ENCODE measurements at regions not wholly inside any gene's neighbourhood (a gene's known extent, or its start where the extent isn't known, plus 50 kb on each side); places are given as distances from the start of the nearest gene placed in this dataset.

GRCh38 chr10:128209862-128210214 lies 83.6 kb upstream of the MKI67 start:
- Histone ChIP-seq H3K9me3 (ENCODE audit: control insufficient read depth, low read length) (no peaks in the 10 kb centered on the region), H3K27me3 (ENCODE audit: control insufficient read depth, insufficient read depth) (no peaks in the 10 kb centered on the region), H3K27ac (ENCODE audit: low read length) (no peak overlapping the region), H3K4me1 (ENCODE audit: control insufficient read depth, insufficient read depth, low read length) (no peaks in the 10 kb centered on the region), H3K4me3 (ENCODE audit: low read length) (no peak overlapping the region)
- intact Hi-C loops (cut with DNase I): no loop called here
- ATAC-seq: peak in 1 of 2 donors; percentile 8
- WGBS: 68% methylated on average over 13 of the region's 13 CpGs
- DNase-seq: peak in 2 of 3 donors; percentile 37 to 49

- Histone ChIP-seq H3K27me3 (ENCODE audit: control insufficient read depth, insufficient read depth) (no peaks in the 10 kb centered on the region), H3K27ac (ENCODE audit: low read length) (no peak overlapping the region), H3K9me3 (ENCODE audit: control insufficient read depth, low read length) (no peaks in the 10 kb centered on the region), H3K4me3 (ENCODE audit: low read length) (peak overlapping the region; percentile 82), H3K4me1 (ENCODE audit: control insufficient read depth, insufficient read depth, low read length) (no peaks in the 10 kb centered on the region)
- intact Hi-C loops (cut with DNase I): no loop called here
- WGBS: 2% methylated on average over 91 of the region's 91 CpGs
- DNase-seq (peak; percentile 70 to 90 (median 87)), ATAC-seq (peak; percentile 86 to 87)
Observed at GRCh38 chr10:128210215-128211063, 84.2 kb upstream of the MKI67 start.

GRCh38 chr10:128211064-128211504 lies 84.9 kb upstream of the MKI67 start:
- H3K4me3 ChIP-seq (ENCODE audit: low read length): peak overlapping the region; percentile 82
- no peaks in the 10 kb centered on the region for H3K27me3 ChIP-seq (ENCODE audit: control insufficient read depth, insufficient read depth)
- 38% methylated on average over 25 of the region's 25 CpGs for WGBS
- peak; percentile 13 to 52 (median 47) for DNase-seq
- no peaks in the 10 kb centered on the region for H3K4me1 ChIP-seq (ENCODE audit: control insufficient read depth, insufficient read depth, low read length)
- H3K27ac ChIP-seq (ENCODE audit: low read length): no peak overlapping the region
- peak in 1 of 2 donors; percentile 8 for ATAC-seq
- H3K9me3 ChIP-seq (ENCODE audit: control insufficient read depth, low read length): no peaks in the 10 kb centered on the region
- intact Hi-C loops (cut with DNase I): no loop called here

GRCh38 chr10:128211953-128212727 lies 85.9 kb upstream of the MKI67 start:
- no peaks in the 10 kb centered on the region for H3K4me1 ChIP-seq (ENCODE audit: control insufficient read depth, insufficient read depth, low read length)
- H3K4me3 ChIP-seq (ENCODE audit: low read length): no peak overlapping the region
- H3K9me3 ChIP-seq (ENCODE audit: control insufficient read depth, low read length): no peaks in the 10 kb centered on the region
- DNase-seq (peak; percentile 80 to 94 (median 92)), ATAC-seq (peak; percentile 87 to 88)
- intact Hi-C loops (cut with DNase I): no loop called here
- H3K27me3 ChIP-seq (ENCODE audit: control insufficient read depth, insufficient read depth): no peaks in the 10 kb centered on the region
- 22% methylated on average over 32 of the region's 32 CpGs for WGBS
- no peak overlapping the region for H3K27ac ChIP-seq (ENCODE audit: low read length)

GRCh38 chr10:128213156-128213555 lies 86.9 kb upstream of the MKI67 start:
- intact Hi-C loops (cut with DNase I): no loop called here
- whole genome bisulfite sequencing: 79% methylated on average over 7 of the region's 7 CpGs
- Histone ChIP-seq H3K4me1 (ENCODE audit: control insufficient read depth, insufficient read depth, low read length) (no peaks in the 10 kb centered on the region), H3K4me3 (ENCODE audit: low read length) (no peak overlapping the region), H3K27me3 (ENCODE audit: control insufficient read depth, insufficient read depth) (no peaks in the 10 kb centered on the region), H3K9me3 (ENCODE audit: control insufficient read depth, low read length) (no peaks in the 10 kb centered on the region), H3K27ac (ENCODE audit: low read length) (no peak overlapping the region)
- ATAC-seq (no peak), DNase-seq (no peak)

- intact Hi-C loops (cut with DNase I): no loop called here
- 76% methylated on average over 8 of the region's 8 CpGs for WGBS
Observed at GRCh38 chr10:128215733-128216132, 89.5 kb upstream of the MKI67 start.

GRCh38 chr10:128217136-128217535 lies 90.9 kb upstream of the MKI67 start:
- intact Hi-C loops (cut with DNase I): no loop called here
- ATAC-seq: no peak
- H3K27ac ChIP-seq (ENCODE audit: low read length): no peak overlapping the region

More at GRCh38 chr10:128215733-128216132, 89.5 kb upstream of the MKI67 start:
- Histone ChIP-seq H3K4me1 (ENCODE audit: control insufficient read depth, insufficient read depth, low read length) (no peaks in the 10 kb centered on the region), H3K27ac (ENCODE audit: low read length) (no peak overlapping the region), H3K9me3 (ENCODE audit: control insufficient read depth, low read length) (no peaks in the 10 kb centered on the region), H3K27me3 (ENCODE audit: control insufficient read depth, insufficient read depth) (no peaks in the 10 kb centered on the region), H3K4me3 (ENCODE audit: low read length) (no peak overlapping the region)
- ATAC-seq: no peak
- DNase-seq: no peak

GRCh38 chr10:128218161-128218560 lies 91.9 kb upstream of the MKI67 start:
- Histone ChIP-seq H3K27ac (ENCODE audit: low read length) (no peak overlapping the region), H3K27me3 (ENCODE audit: control insufficient read depth, insufficient read depth) (no peaks in the 10 kb centered on the region), H3K4me3 (ENCODE audit: low read length) (no peak overlapping the region), H3K9me3 (ENCODE audit: control insufficient read depth, low read length) (no peaks in the 10 kb centered on the region), H3K4me1 (ENCODE audit: control insufficient read depth, insufficient read depth, low read length) (no peaks in the 10 kb centered on the region)
- ATAC-seq: no peak
- WGBS: 78% methylated on average over 4 of the region's 4 CpGs
- no peak for DNase-seq
- intact Hi-C loops (cut with DNase I): no loop called here

More at GRCh38 chr10:128217136-128217535, 90.9 kb upstream of the MKI67 start:
- DNase-seq: no peak
- H3K9me3 ChIP-seq (ENCODE audit: control insufficient read depth, low read length): no peaks in the 10 kb centered on the region
- WGBS: 80% methylated on average over 7 of the region's 7 CpGs
- H3K4me1 ChIP-seq (ENCODE audit: control insufficient read depth, insufficient read depth, low read length): no peaks in the 10 kb centered on the region
- H3K4me3 ChIP-seq (ENCODE audit: low read length): no peak overlapping the region
- no peaks in the 10 kb centered on the region for H3K27me3 ChIP-seq (ENCODE audit: control insufficient read depth, insufficient read depth)

GRCh38 chr10:128219295-128219694 lies 93.1 kb upstream of the MKI67 start:
- Histone ChIP-seq H3K27ac (ENCODE audit: low read length) (no peak overlapping the region), H3K4me3 (ENCODE audit: low read length) (no peak overlapping the region), H3K4me1 (ENCODE audit: control insufficient read depth, insufficient read depth, low read length) (no peaks in the 10 kb centered on the region), H3K9me3 (ENCODE audit: control insufficient read depth, low read length) (no peaks in the 10 kb centered on the region), H3K27me3 (ENCODE audit: control insufficient read depth, insufficient read depth) (no peaks in the 10 kb centered on the region)
- no peak for ATAC-seq
- intact Hi-C loops (cut with DNase I): no loop called here
- 83% methylated on average over 1 of the region's 1 CpG for WGBS
- no peak for DNase-seq

- intact Hi-C loops (cut with DNase I): no loop called here
- Histone ChIP-seq H3K27me3 (ENCODE audit: control insufficient read depth, insufficient read depth) (no peaks in the 10 kb centered on the region), H3K4me3 (ENCODE audit: low read length) (no peak overlapping the region), H3K4me1 (ENCODE audit: control insufficient read depth, insufficient read depth, low read length) (no peaks in the 10 kb centered on the region), H3K9me3 (ENCODE audit: control insufficient read depth, low read length) (no peaks in the 10 kb centered on the region), H3K27ac (ENCODE audit: low read length) (no peak overlapping the region)
- ATAC-seq (no peak), DNase-seq (no peak)
- WGBS: 94% methylated on average over 5 of the region's 5 CpGs
Observed at GRCh38 chr10:128220021-128220420, 93.8 kb upstream of the MKI67 start.

GRCh38 chr10:128221117-128221516 lies 94.9 kb upstream of the MKI67 start:
- Histone ChIP-seq H3K27ac (ENCODE audit: low read length) (no peak overlapping the region), H3K4me1 (ENCODE audit: control insufficient read depth, insufficient read depth, low read length) (no peaks in the 10 kb centered on the region), H3K4me3 (ENCODE audit: low read length) (no peak overlapping the region), H3K27me3 (ENCODE audit: control insufficient read depth, insufficient read depth) (no peaks in the 10 kb centered on the region), H3K9me3 (ENCODE audit: control insufficient read depth, low read length) (no peaks in the 10 kb centered on the region)
- 52% methylated on average over 11 of the region's 11 CpGs for WGBS
- intact Hi-C loops (cut with DNase I): no loop called here
- ATAC-seq (peak in 1 of 2 donors; percentile 58), DNase-seq (no peak)
